ENCODE measurements at regions not wholly inside any gene's neighbourhood (a gene's known extent, or its start where the extent isn't known, plus 50 kb on each side); places are given as distances from the start of the nearest gene placed in this dataset.
A peak's percentile ranks its signal among the peaks of the same experiment; 100 is the strongest.

GRCh38 chr1:56060906-56061305 is 518.5 kb downstream of the PLPP3 start:
- DNase-seq, result no peak

- no peak for DNase-seq
Measured at GRCh38 chr1:56057466-56058405, 521.6 kb downstream of the PLPP3 start.

- peak; percentile 18 for DNase-seq
Measured at GRCh38 chr1:56056438-56057287, 522.7 kb downstream of the PLPP3 start.

GRCh38 chr1:56054959-56055358 is 524.4 kb downstream of the PLPP3 start:
- no peak for DNase-seq

- peak; percentile 83 for DNase-seq
Measured at GRCh38 chr1:56052041-56052440, 527.3 kb downstream of the PLPP3 start.

- DNase-seq, result no peak
Measured at GRCh38 chr1:56050911-56051310, 528.5 kb downstream of the PLPP3 start.

GRCh38 chr1:56045477-56045876 is 533.9 kb downstream of the PLPP3 start:
- peak; percentile 88 for DNase-seq

GRCh38 chr1:56045062-56045461 is 534.3 kb downstream of the PLPP3 start:
- no peak for DNase-seq

- DNase-seq, result no peak
Measured at GRCh38 chr1:56036479-56036878, 542.9 kb downstream of the PLPP3 start.

GRCh38 chr1:56034847-56035481 is 544.4 kb downstream of the PLPP3 start:
- DNase-seq, result peak; percentile 29

- no peak for DNase-seq
Measured at GRCh38 chr1:56034222-56034621, 545.1 kb downstream of the PLPP3 start.

- no peak for DNase-seq
Measured at GRCh38 chr1:56033321-56034037, 545.9 kb downstream of the PLPP3 start.

- no peak for DNase-seq
Measured at GRCh38 chr1:56032096-56032676, 547.2 kb downstream of the PLPP3 start.

GRCh38 chr1:56031001-56031400 is 548.4 kb downstream of the PLPP3 start:
- DNase-seq, result no peak

GRCh38 chr1:56029319-56030003 is 549.9 kb downstream of the PLPP3 start:
- no peak for DNase-seq

- no peak for DNase-seq
Measured at GRCh38 chr1:56028911-56029310, 550.5 kb downstream of the PLPP3 start.

GRCh38 chr1:56028244-56028643 is 551.1 kb downstream of the PLPP3 start:
- DNase-seq, result no peak

GRCh38 chr1:56025942-56026341 is 553.4 kb downstream of the PLPP3 start:
- DNase-seq, result no peak

- no peak for DNase-seq
Measured at GRCh38 chr1:56024155-56024554, 555.2 kb downstream of the PLPP3 start.

GRCh38 chr1:56019922-56020321 is 559.4 kb downstream of the PLPP3 start:
- DNase-seq, result no peak

GRCh38 chr1:56019472-56019871 is 559.9 kb downstream of the PLPP3 start:
- DNase-seq, result no peak

- DNase-seq, result no peak
Measured at GRCh38 chr1:56017336-56017735, 562.0 kb downstream of the PLPP3 start.

Measured in retina (tissue), 1 donor.